Stimulated activated naive CD8-positive, alpha-beta T cell treated with anti-CD3 and anti-CD28 coated beads, Interleukin-15, Interleukin-2, amounts not matched to agents 100 U/mL and 50 U/mL, for 24 hours (primary cell): ENCODE measurements at regions not wholly inside any gene's neighbourhood (a gene's known extent, or its start where the extent isn't known, plus 50 kb on each side); places are given as distances from the start of the nearest gene placed in this dataset.
A peak's percentile ranks its signal among the peaks of the same experiment; 100 is the strongest.

Source experiments
- ATAC-seq: fragments of 150-1000 bp; cut with Tn5 transposase; one replicate; pipeline ENCODE4 v1.10.0; 2021
- DNase-seq: peaks from one replicate; pipeline ENCODE4 v3.0.0; 2021

- no peak for DNase-seq
- ATAC-seq = no peak
These were observed 527.4 kb downstream of the MID1IP1 start for GRCh38 chrX:39328661-39329060.

GRCh38 chrX:39331082-39331704, 529.9 kb downstream of the MID1IP1 start:
- ATAC-seq = peak; percentile 85
- DNase-seq = peak; percentile 51

- DNase-seq = no peak
- ATAC-seq = no peak
These were observed 532.2 kb downstream of the MID1IP1 start for GRCh38 chrX:39333451-39333850.

- ATAC-seq (no peak), DNase-seq (no peak)
These were observed 534.4 kb downstream of the MID1IP1 start for GRCh38 chrX:39335513-39336235.

- ATAC-seq (peak; percentile 80), DNase-seq (peak; percentile 25)
These were observed 535.5 kb downstream of the MID1IP1 start for GRCh38 chrX:39336671-39337311.

- no peak for ATAC-seq
- no peak for DNase-seq
These were observed 536.2 kb downstream of the MID1IP1 start for GRCh38 chrX:39337451-39337850.

- ATAC-seq (no peak), DNase-seq (no peak)
These were observed 537.3 kb downstream of the MID1IP1 start for GRCh38 chrX:39338583-39338982.

- no peak for DNase-seq
- no peak for ATAC-seq
These were observed 555.0 kb downstream of the MID1IP1 start for GRCh38 chrX:39356119-39356807.

GRCh38 chrX:39360101-39360500, 558.8 kb downstream of the MID1IP1 start:
- ATAC-seq (no peak), DNase-seq (no peak)

- no peak for ATAC-seq
These were observed 560.5 kb downstream of the MID1IP1 start for GRCh38 chrX:39361736-39362135.

GRCh38 chrX:39367416-39367815, 566.2 kb downstream of the MID1IP1 start:
- no peak for DNase-seq
- no peak for ATAC-seq

More at GRCh38 chrX:39361736-39362135, 560.5 kb downstream of the MID1IP1 start:
- DNase-seq = no peak

- ATAC-seq = no peak
- DNase-seq = no peak
These were observed 570.9 kb downstream of the MID1IP1 start for GRCh38 chrX:39372115-39372514.

GRCh38 chrX:39377157-39377556, 575.9 kb downstream of the MID1IP1 start:
- DNase-seq = no peak
- no peak for ATAC-seq

GRCh38 chrX:39377773-39378172, 576.5 kb downstream of the MID1IP1 start:
- ATAC-seq = no peak
- DNase-seq = no peak

GRCh38 chrX:39381422-39381821, 580.2 kb downstream of the MID1IP1 start:
- ATAC-seq (no peak), DNase-seq (no peak)

- no peak for ATAC-seq
- no peak for DNase-seq
These were observed 583.7 kb downstream of the MID1IP1 start for GRCh38 chrX:39384996-39385395.

GRCh38 chrX:39388730-39389129, 587.5 kb downstream of the MID1IP1 start:
- no peak for DNase-seq
- no peak for ATAC-seq

- DNase-seq (no peak), ATAC-seq (no peak)
These were observed 595.2 kb downstream of the MID1IP1 start for GRCh38 chrX:39396358-39396995.

GRCh38 chrX:39397561-39398199, 596.4 kb downstream of the MID1IP1 start:
- ATAC-seq (no peak), DNase-seq (no peak)

GRCh38 chrX:39398215-39398962, 597.1 kb downstream of the MID1IP1 start:
- no peak for DNase-seq
- no peak for ATAC-seq

- DNase-seq (no peak), ATAC-seq (no peak)
These were observed 597.7 kb downstream of the MID1IP1 start for GRCh38 chrX:39398963-39399261.
